Left lung (tissue), 4 donors: ENCODE measurements at regions not wholly inside any gene's neighbourhood (a gene's known extent, or its start where the extent isn't known, plus 50 kb on each side); places are given as distances from the start of the nearest gene placed in this dataset.

Experiments
- ATAC-seq: fragments of 200-7000 bp; cut with Tn5 transposase; one replicate; pipeline ENCODE4 v1.9.1; 2020; ENCODE audit warnings: moderate library complexity
- DNase-seq, 4 donors: peaks; one replicate each; pipeline ENCODE4 v3.0.0-alpha.2; 2013 to 2020
- H3K27ac ChIP-seq, 2 donors: fragments of 200-600 bp; sonication (generic) in 1 of 2; one replicate each; pipeline versions ENCODE4 v1.5.0 to v1.8.0; 2020 to 2021
- H3K27me3 ChIP-seq, 2 donors: fragments of 200-600 bp; sonication (generic) in 1 of 2; one replicate each; pipeline versions ENCODE4 v1.5.0 to v1.8.0; 2020 to 2021
- H3K36me3 ChIP-seq, 2 donors: fragments of 200-600 bp; sonication (generic) in 1 of 2; one replicate each; pipeline versions ENCODE4 v1.5.0 to v1.8.0; 2020 to 2021
- H3K4me1 ChIP-seq, 2 donors: fragments of 200-600 bp; one replicate each; pipeline ENCODE4 v1.8.0; 2021
- H3K4me3 ChIP-seq, 2 donors: fragments of 200-600 bp; sonication (generic) in 1 of 2; one replicate each; pipeline versions ENCODE4 v1.5.0 to v1.8.0; 2020 to 2021; ENCODE audit warnings: mild to moderate bottlenecking in 1 of 2
- H3K9me3 ChIP-seq, 2 donors: fragments of 200-600 bp; sonication (generic) in 1 of 2; one replicate each; pipeline versions ENCODE4 v1.5.0 to v1.8.0; 2020 to 2021
- intact Hi-C, 2 donors: fragments of 100-400 bp; cut with DNase I; formaldehyde crosslinking; loops; one replicate each; pipeline versions ENCODE4 v1.11.2 to v1.14.2; 2022
- TF ChIP-seq, protein P1 (sequence below), 2 donors: fragments of 200-600 bp; sonication (generic) in 1 of 2; IDR thresholded peaks; one replicate each; pipeline versions ENCODE4 v1.5.0 to v1.8.0; 2021; ENCODE audit warnings: antibody characterized with exemption in 2 of 2
- donor health status: DM: no; HTN: yes; CAD: no.
- donor health status: DM: no; HTN: no; CAD: no.

GRCh38 chr2:34848132-34848531 lies 1249.0 kb upstream of the FAM98A start:
- H3K27me3 ChIP-seq, result no peaks in the 10 kb centered on the region
- H3K4me3 ChIP-seq, result no peak overlapping the region
- DNase-seq (no peak), ATAC-seq (no peak)
- TF ChIP-seq, protein P1, sequence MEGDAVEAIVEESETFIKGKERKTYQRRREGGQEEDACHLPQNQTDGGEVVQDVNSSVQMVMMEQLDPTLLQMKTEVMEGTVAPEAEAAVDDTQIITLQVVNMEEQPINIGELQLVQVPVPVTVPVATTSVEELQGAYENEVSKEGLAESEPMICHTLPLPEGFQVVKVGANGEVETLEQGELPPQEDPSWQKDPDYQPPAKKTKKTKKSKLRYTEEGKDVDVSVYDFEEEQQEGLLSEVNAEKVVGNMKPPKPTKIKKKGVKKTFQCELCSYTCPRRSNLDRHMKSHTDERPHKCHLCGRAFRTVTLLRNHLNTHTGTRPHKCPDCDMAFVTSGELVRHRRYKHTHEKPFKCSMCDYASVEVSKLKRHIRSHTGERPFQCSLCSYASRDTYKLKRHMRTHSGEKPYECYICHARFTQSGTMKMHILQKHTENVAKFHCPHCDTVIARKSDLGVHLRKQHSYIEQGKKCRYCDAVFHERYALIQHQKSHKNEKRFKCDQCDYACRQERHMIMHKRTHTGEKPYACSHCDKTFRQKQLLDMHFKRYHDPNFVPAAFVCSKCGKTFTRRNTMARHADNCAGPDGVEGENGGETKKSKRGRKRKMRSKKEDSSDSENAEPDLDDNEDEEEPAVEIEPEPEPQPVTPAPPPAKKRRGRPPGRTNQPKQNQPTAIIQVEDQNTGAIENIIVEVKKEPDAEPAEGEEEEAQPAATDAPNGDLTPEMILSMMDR (IDR thresholded peaks at IDR 0.05), result no peak
- intact Hi-C loops, result no loop called here
- H3K9me3 ChIP-seq, result no peaks in the 10 kb centered on the region
- no peaks in the 10 kb centered on the region for H3K4me1 ChIP-seq
- H3K36me3 ChIP-seq, result no peaks in the 10 kb centered on the region
- H3K27ac ChIP-seq, result no peak overlapping the region

DNA sequence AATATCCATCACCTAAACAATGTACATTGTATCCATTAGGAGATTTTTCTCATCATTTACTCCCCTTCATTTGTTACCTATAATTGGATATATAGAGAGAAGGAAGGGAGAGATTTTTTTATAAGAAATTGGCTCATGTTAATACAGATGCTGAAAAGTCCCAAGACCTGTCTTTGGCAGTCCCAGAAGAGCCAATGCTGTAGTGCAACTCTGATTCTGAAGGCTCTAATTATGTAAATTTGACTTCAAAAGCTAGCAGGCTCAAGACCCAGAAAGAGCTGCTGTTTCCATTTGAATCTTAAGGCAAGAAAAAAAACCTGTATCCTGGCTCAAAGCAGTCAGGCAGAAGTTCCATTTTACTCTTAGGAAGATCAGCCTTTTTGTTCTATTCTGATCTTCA lies 1245.5 kb upstream of the FAM98A start:
- Histone ChIP-seq H3K27me3 (no peaks in the 10 kb centered on the region), H3K9me3 (no peaks in the 10 kb centered on the region), H3K4me1 (no peaks in the 10 kb centered on the region), H3K27ac (no peak overlapping the region), H3K36me3 (no peaks in the 10 kb centered on the region), H3K4me3 (no peak overlapping the region)
- ATAC-seq (no peak), DNase-seq (no peak)
- intact Hi-C loops, result no loop called here
- TF ChIP-seq, protein P1 (IDR thresholded peaks at IDR 0.05), result no peak

GRCh38 chr2:34838408-34838807 lies 1239.3 kb upstream of the FAM98A start:
- Histone ChIP-seq H3K9me3 (peaks cover 0 to 24% of the 10 kb centered on the region in 2 donors), H3K36me3 (no peaks in the 10 kb centered on the region), H3K4me1 (no peaks in the 10 kb centered on the region), H3K27ac (no peak overlapping the region), H3K27me3 (no peaks in the 10 kb centered on the region), H3K4me3 (no peak overlapping the region)
- DNase-seq (no peak), ATAC-seq (no peak)
- TF ChIP-seq, protein P1 (IDR thresholded peaks at IDR 0.05), result no peak
- intact Hi-C loops, result no loop called here

GRCh38 chr2:34836361-34836760 lies 1237.3 kb upstream of the FAM98A start:
- TF ChIP-seq, protein P1 (IDR thresholded peaks at IDR 0.05), result no peak
- H3K4me1 ChIP-seq, result no peaks in the 10 kb centered on the region
- no peak overlapping the region for H3K4me3 ChIP-seq
- no peak overlapping the region for H3K27ac ChIP-seq
- no peak for DNase-seq
- intact Hi-C loops, result no loop called here
- no peaks in the 10 kb centered on the region for H3K36me3 ChIP-seq
- peaks cover 0 to 24% of the 10 kb centered on the region in 2 donors for H3K9me3 ChIP-seq
- no peaks in the 10 kb centered on the region for H3K27me3 ChIP-seq
- no peak for ATAC-seq

- TF ChIP-seq, protein P1 (IDR thresholded peaks at IDR 0.05), result no peak
- H3K4me3 ChIP-seq, result no peak overlapping the region
- intact Hi-C loops, result no loop called here
Measured at GRCh38 chr2:34831096-34831495, 1232.0 kb upstream of the FAM98A start.

More at GRCh38 chr2:34831096-34831495, 1232.0 kb upstream of the FAM98A start:
- Histone ChIP-seq H3K27me3 (no peaks in the 10 kb centered on the region), H3K4me1 (no peaks in the 10 kb centered on the region), H3K9me3 (peaks cover 0 to 17% of the 10 kb centered on the region in 2 donors), H3K27ac (no peak overlapping the region), H3K36me3 (no peaks in the 10 kb centered on the region)
- no peak for ATAC-seq
- no peak for DNase-seq
